22Rv1 (cell line): ENCODE measurements at regions not wholly inside any gene's neighbourhood (a gene's known extent, or its start where the extent isn't known, plus 50 kb on each side); places are given as distances from the start of the nearest gene placed in this dataset.

ENCODE experiments used
- H3K27ac ChIP-seq: fragments of 450-650 bp; 2 replicates; pipeline ENCODE4 v1.5.1; 2017
- CTCF ChIP-seq: fragments of 450-650 bp; IDR thresholded peaks from 2 replicates; pipeline ENCODE4 v1.5.1; 2017; ENCODE audit warnings: mild to moderate bottlenecking
- ZFX ChIP-seq: fragments of 450-650 bp; IDR thresholded peaks from 2 replicates; pipeline ENCODE4 v1.6.1; 2017; ENCODE audit warnings: antibody characterized with exemption, borderline replicate concordance

GRCh38 chr2:469514-469913, 181.6 kb upstream of the ALKAL2 start:
- TF ChIP-seq ZFX: no peak
- no peak for TF ChIP-seq CTCF
- no peak overlapping the region for H3K27ac ChIP-seq

- TF ChIP-seq CTCF (no peak), ZFX (no peak)
- H3K27ac ChIP-seq: no peak overlapping the region
Measured at GRCh38 chr2:468648-469336, 180.9 kb upstream of the ALKAL2 start.

DNA sequence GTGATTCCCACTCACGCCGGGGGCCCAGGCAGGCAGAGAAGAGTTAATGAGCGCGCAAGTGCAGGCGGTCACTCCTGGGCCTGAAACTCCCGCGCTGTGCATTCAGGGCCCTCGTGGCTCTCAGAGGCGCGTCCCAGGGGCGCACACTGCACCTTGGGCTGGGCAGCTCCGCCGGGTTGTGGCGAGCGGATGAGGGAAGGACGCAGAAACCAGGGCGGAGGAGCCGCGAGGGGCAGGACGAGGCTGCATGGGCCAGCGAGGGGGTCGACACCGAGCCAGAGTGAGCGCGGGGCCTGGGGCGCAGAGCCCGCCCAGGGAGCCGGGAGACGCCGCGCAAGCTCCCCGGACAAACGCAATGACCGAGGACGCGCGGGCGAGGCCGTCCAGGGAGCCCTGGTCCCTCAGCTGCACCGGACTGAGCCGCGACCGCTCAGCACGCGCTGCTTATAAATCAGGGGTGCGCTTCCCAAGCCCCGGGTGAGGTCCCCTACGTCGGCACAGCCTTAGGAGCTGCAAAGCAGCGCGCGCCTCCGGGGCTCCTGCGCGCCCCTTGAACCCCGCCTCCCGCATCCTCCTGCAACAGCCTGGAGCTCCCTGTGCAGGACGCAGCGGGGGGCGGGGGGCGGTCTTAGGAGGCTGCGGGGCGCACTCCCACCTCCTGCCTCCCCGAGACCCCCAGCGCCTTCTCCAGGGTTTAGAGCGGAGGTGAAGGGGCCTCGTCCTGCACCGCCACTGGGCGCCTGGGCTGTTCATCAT, 180.2 kb upstream of the ALKAL2 start:
- TF ChIP-seq ZFX (no peak), CTCF (no peak)
- H3K27ac ChIP-seq: no peak overlapping the region

DNA sequence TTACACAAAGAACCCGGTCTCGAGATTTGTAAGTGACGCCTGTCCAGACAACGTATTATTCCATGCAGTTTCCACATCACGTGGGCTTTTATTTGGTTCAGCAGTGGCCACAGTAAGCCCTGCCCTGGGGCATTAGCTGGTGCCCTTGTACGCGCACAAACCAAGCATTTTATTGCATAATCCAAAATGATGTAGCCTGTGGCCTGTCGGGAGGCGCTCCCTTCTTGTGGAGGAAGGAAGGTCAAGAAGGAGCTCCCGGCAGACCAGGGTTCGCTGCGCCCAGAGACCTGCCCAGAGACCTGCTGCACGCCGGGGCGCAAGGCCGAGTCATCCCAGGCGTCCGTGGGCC, 179.6 kb upstream of the ALKAL2 start:
- TF ChIP-seq ZFX (no peak), CTCF (no peak)
- H3K27ac ChIP-seq: no peak overlapping the region

- no peak overlapping the region for H3K27ac ChIP-seq
- no peak for TF ChIP-seq ZFX
Measured at GRCh38 chr2:467101-467500, 179.2 kb upstream of the ALKAL2 start.

- no peak overlapping the region for H3K27ac ChIP-seq
- TF ChIP-seq CTCF (peak; percentile 24), ZFX (no peak)
Measured at GRCh38 chr2:464562-465309, 176.8 kb upstream of the ALKAL2 start.

- no peak overlapping the region for H3K27ac ChIP-seq
- no peak for TF ChIP-seq ZFX
- no peak for TF ChIP-seq CTCF
Measured at GRCh38 chr2:460861-461260, 173.0 kb upstream of the ALKAL2 start.
